HG03103 (cell line): ENCODE measurements at regions not wholly inside any gene's neighbourhood (a gene's known extent, or its start where the extent isn't known, plus 50 kb on each side); places are given as distances from the start of the nearest gene placed in this dataset.

ENCODE experiments used
- ATAC-seq: cut with Tn5 transposase; IDR thresholded peaks from one replicate; pipeline ENCODE4 v1.9.1; 2021; ENCODE audit warnings: low read depth; ENCODE audit not compliant: unreplicated experiment

GRCh38 chr10:24006741-24007140 lies 202.2 kb upstream of the KIAA1217 start:
- ATAC-seq = no peak

- no peak for ATAC-seq
Observed at GRCh38 chr10:24007359-24007758, 201.6 kb upstream of the KIAA1217 start.

- no peak for ATAC-seq
Observed at GRCh38 chr10:24008164-24009091, 200.5 kb upstream of the KIAA1217 start.

- no peak for ATAC-seq
Observed at GRCh38 chr10:24009115-24009514, 199.8 kb upstream of the KIAA1217 start.

GRCh38 chr10:24009736-24010135 lies 199.2 kb upstream of the KIAA1217 start:
- no peak for ATAC-seq

GRCh38 chr10:24010436-24010970 lies 198.4 kb upstream of the KIAA1217 start:
- ATAC-seq = no peak

GRCh38 chr10:24012249-24012803 lies 196.6 kb upstream of the KIAA1217 start:
- no peak for ATAC-seq

DNA sequence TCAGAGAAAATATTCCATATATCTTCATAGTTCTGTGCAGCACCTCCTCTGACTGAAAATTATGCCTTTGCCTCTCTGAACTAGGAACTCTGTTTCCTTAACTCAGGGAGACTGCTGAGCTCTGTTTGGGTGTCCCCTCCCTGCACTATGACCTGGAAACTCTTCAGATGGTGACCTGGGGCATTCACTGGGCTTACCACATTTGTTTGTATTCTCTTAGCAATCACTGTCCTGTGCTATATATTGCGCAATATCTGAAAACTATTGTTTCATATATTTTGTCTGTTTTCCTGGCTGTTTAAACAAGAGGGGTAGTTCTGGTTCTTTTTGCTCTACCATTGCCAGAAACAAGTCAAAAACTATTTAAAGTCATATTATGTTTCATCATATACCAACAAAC lies 181.8 kb upstream of the KIAA1217 start:
- ATAC-seq = no peak

DNA sequence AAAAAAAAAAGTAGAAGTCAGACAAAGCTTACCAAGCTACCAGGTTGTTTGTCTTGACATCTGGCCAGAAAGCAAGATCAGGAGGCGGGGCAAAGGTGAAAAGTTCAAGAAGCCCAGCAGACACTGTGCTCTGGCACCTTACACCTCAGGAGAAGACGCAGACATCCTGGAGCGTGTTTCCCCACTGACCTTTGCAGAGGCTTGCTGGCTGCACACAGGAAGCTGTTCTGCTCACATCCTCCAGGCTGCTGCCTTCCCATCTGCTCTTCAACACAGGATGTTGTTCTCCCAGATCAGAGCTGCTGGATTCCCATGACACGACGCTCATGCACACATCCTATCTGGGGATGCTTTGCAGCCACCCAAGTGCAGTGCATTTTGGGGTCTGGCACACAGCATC lies 174.4 kb upstream of the KIAA1217 start:
- ATAC-seq = no peak

DNA sequence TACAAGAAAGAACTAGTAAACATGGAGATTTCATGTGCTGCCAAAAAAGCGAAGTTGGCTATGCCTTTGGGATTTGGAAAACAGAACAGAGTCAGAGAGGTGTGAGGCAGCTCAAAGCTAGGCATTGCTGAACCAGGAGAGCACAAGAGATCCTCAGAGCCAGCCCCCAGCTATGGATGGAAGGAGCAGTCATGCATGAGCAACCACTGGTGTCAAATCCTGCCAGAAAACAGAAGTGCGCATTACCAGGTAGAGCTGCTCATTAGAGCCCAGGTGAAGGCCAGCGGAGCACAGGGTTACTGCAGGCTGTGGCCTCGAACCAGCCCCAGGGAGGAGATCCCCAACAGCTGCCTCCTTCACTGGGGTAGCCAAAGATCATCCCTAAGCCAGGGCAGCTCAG lies 173.2 kb upstream of the KIAA1217 start:
- no peak for ATAC-seq

DNA sequence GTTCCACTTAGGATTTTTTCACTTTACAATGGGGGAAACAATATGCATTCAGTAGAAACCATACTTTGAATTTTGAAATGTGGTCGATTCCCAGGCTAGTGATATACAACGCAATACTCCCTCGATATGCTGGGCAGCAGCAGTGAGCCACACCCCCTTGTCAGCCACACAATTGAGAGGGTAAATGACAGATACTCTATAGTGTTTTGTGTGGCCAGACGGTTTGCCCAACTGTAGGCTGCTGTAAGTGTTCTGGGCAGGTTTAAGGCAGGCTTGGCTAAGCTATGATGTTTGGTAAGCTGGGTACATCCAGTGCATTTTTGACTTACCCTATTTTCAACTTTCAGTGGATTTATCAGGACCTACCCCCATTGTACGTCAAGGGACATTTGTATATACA lies 169.6 kb upstream of the KIAA1217 start:
- no peak for ATAC-seq

DNA sequence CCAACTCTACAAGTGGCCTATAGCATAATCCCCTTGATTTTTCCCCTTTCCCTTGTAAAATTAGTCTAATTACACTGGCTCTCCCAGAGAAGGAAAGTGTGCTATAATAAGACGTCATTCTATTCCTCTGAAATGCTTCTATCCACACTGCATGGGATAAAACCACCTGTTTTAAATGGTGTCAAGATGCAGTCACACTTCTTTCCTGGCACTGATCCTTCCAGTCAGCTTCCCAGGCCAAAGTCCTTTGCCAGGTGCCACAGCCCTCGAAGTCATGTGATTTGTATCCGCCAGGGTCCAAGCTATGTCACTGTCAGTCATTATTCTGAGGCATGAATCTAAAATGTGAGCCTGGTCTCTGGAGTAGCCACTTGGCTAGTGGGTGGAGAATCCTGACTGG lies 169.0 kb upstream of the KIAA1217 start:
- ATAC-seq = no peak

GRCh38 chr10:24041034-24041433 lies 167.9 kb upstream of the KIAA1217 start:
- no peak for ATAC-seq

GRCh38 chr10:24041834-24042233 lies 167.1 kb upstream of the KIAA1217 start:
- no peak for ATAC-seq

- ATAC-seq = no peak
Observed at GRCh38 chr10:24042884-24043283, 166.1 kb upstream of the KIAA1217 start.

DNA sequence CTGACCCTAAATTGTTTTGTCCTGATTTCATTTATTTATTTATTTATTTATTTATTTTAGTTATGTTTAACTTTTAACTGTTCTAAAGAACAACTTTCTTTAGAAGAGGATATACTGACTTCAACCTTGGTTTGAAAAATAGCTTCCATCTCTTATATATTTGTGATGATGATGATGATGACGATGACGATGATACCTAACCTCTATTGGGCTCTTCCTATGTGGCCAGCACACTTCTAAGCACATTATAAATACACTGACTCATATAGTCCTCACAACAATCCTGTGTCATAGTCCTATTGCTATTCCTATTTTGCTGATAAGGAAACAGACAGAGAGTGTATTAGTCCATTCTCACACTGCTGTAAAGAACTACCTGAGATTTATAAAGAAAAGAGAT lies 162.9 kb upstream of the KIAA1217 start:
- ATAC-seq = no peak

DNA sequence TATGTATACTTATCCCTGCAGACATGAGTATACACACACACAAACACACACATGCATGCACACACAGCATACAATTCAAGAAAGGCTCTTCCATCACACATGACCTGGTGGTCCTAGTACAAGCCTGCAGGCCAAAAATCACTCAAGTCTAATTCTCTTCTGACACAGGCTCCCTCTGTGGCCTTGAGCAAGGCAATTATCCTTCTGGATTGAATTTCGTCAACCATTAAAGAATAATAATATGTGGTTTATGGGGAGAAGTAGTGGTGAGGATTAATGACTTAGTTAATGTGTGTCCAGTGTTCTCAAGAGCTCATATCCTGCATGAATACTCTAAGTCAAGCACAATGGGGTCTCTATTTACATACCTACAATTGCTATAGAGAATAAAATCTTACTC lies 161.8 kb upstream of the KIAA1217 start:
- no peak for ATAC-seq

GRCh38 chr10:24054421-24054820 lies 154.5 kb upstream of the KIAA1217 start:
- no peak for ATAC-seq

- no peak for ATAC-seq
Observed at GRCh38 chr10:24080207-24080606, 128.7 kb upstream of the KIAA1217 start.

DNA sequence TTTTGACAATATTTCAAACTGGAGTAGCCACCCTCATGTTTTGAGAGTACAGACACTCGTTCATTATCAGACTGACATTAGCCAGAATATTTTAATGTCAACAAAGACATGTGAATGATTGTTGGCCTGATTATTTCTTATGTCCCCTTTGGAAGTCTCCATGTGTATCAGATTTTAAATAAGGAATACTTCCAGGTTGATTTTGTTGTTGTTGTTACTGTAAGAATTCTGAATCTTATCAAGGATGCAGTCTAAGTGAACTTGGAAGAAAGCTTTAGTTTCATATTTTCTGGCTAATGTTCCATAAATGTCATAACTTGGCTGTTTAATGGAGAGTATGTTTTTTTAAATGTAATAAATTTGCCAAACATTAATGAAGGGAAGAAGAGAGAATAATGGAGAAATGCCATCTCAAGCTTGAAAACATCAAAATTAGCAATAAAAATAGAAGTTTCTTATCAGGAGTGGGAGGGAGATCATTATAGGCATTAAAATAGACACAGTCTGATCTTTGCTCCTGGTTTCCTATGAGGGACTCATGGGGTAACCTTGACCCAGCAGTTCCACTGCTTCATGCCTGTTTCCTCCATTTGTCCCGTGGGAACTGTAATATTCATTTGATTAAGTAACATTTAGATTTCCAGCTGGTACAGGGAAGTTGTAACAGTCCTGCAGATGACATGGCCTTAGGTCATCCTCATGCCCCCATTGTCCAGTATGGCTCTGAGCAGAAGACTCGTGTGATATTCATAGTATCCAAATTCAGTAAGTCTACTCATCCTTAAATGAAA lies 122.4 kb upstream of the KIAA1217 start:
- ATAC-seq = no peak

DNA sequence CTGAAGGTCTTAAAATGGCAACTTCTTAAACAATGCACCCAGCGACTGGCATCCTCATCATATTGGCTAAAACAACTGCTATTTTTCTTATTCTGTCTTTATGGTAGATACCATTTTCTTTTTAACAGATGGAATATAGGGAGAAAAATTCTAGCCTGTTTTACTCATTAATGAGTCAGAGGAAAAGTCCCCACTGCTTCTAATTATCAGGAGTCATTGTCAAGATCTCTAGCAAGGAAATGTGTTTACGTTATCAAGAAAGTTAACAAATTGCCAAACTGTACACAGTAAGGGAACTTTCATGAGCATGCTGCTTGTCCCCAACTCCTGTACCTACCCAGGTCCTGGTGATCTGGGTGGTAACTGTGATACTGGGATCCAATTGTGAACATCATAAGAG lies 117.7 kb upstream of the KIAA1217 start:
- no peak for ATAC-seq
